ENCODE measurements at regions not wholly inside any gene's neighbourhood (a gene's known extent, or its start where the extent isn't known, plus 50 kb on each side); places are given as distances from the start of the nearest gene placed in this dataset.

- no peaks in the 10 kb centered on the region for H3K4me1 Mint-ChIP-seq
- peaks cover 12% of the 10 kb centered on the region for H3K27me3 Mint-ChIP-seq
- no peaks in the 10 kb centered on the region for H3K9me3 Mint-ChIP-seq
- CTCF ChIA-PET: interaction anchor here (0.9 to 2.4 kb wide), 4 partner anchors 173 to 179 kb away, joined by 3 to 10 read pairs (median 6); no protein-coding TSS in a partner anchor
- POLR2A ChIA-PET: no interaction called here
- TF ChIP-seq CTCF (IDR thresholded peaks at IDR 0.05): no peak
- intact Hi-C loops (cut with micrococcal nuclease): no loop called here
- ATAC-seq (ENCODE audit: low read depth): no peak
- DNase-seq: no peak
- no peak overlapping the region for H3K4me3 Mint-ChIP-seq
- no peaks in the 10 kb centered on the region for H3K36me3 Mint-ChIP-seq (ENCODE audit: low read depth)
- no peak overlapping the region for H3K27ac Mint-ChIP-seq
These were observed 168.5 kb downstream of the ACTL8 start for GRCh38 chr1:17923666-17924065.

GRCh38 chr1:17924578-17924977 is 169.4 kb downstream of the ACTL8 start:
- no peak overlapping the region for H3K4me3 Mint-ChIP-seq
- ATAC-seq (ENCODE audit: low read depth) (no peak), DNase-seq (no peak)
- TF ChIP-seq CTCF (IDR thresholded peaks at IDR 0.05): no peak
- intact Hi-C loops (cut with micrococcal nuclease): no loop called here
- peaks cover 12% of the 10 kb centered on the region for H3K27me3 Mint-ChIP-seq
- no peaks in the 10 kb centered on the region for H3K36me3 Mint-ChIP-seq (ENCODE audit: low read depth)
- H3K4me1 Mint-ChIP-seq: no peaks in the 10 kb centered on the region
- H3K27ac Mint-ChIP-seq: no peak overlapping the region
- POLR2A ChIA-PET: no interaction called here
- H3K9me3 Mint-ChIP-seq: no peaks in the 10 kb centered on the region
- CTCF ChIA-PET: interaction anchor here (2.4 kb wide), 1 partner anchor 176 kb away, joined by 10 read pairs; no protein-coding TSS in a partner anchor

DNA sequence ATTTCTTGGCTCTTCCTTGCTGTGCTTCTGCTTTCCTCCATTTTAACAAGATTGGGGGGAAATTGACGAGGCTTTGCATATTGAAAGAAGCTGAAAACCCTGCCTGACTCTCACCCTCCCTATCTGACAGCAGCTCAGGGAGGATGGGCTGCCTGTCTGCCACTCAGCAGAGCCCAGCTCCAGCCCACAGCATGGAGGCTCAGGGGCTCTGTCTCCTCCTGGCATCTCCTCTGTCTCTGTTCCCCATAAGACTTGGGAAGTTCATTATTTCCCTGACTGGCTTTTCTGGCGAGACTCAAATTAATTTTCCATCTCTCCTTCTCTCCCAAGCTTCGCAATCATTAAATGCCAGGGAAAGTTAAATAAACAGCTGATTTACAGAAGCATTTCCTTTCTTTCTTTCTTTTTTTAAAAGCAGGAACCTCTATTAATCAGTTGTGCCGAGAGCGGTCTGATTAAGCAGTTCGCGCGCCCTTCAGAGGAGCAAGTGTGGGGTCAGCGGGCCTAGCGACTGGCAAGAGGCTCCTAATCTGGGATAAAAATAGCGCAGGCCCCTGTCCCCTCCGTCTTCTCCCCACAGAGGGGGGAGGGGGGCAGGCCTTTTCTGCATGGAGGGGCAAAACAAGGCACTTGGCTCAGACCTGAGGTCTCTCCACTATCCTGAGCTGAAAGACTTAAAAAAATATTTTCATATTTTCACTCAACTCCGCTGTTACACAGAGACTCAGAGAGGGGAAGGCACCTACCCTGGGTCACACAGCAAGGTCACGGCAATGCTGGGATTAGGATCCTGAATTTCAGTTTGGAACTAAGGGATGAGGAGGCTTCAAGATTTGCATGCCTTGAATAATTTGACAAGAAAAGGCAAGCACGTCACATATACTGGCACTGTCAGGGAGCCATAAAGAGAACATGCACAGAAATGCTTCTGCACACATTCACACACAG is 170.4 kb downstream of the ACTL8 start:
- Mint-ChIP-seq H3K27me3 (peaks cover 16% of the 10 kb centered on the region), H3K9me3 (no peaks in the 10 kb centered on the region), H3K36me3 (ENCODE audit: low read depth) (no peaks in the 10 kb centered on the region), H3K4me3 (no peak overlapping the region), H3K27ac (no peak overlapping the region), H3K4me1 (no peaks in the 10 kb centered on the region)
- intact Hi-C loops (cut with micrococcal nuclease): no loop called here
- TF ChIP-seq CTCF (IDR thresholded peaks at IDR 0.05): no peak
- ATAC-seq (ENCODE audit: low read depth) (no peak), DNase-seq (no peak)
- ChIA-PET POLR2A (no interaction called here), CTCF (no interaction called here)

- H3K4me3 Mint-ChIP-seq: no peak overlapping the region
- H3K4me1 Mint-ChIP-seq: no peaks in the 10 kb centered on the region
- DNase-seq (no peak), ATAC-seq (ENCODE audit: low read depth) (no peak)
- POLR2A ChIA-PET: no interaction called here
- CTCF ChIA-PET: no interaction called here
- H3K36me3 Mint-ChIP-seq (ENCODE audit: low read depth): no peaks in the 10 kb centered on the region
- no peak for TF ChIP-seq CTCF (IDR thresholded peaks at IDR 0.05)
- intact Hi-C loops (cut with micrococcal nuclease): no loop called here
- peaks cover 14% of the 10 kb centered on the region for H3K27me3 Mint-ChIP-seq
- H3K27ac Mint-ChIP-seq: no peak overlapping the region
- no peaks in the 10 kb centered on the region for H3K9me3 Mint-ChIP-seq
These were observed 171.8 kb downstream of the ACTL8 start for GRCh38 chr1:17926906-17927305.

- intact Hi-C loops (cut with micrococcal nuclease): no loop called here
- no peak for TF ChIP-seq CTCF (IDR thresholded peaks at IDR 0.05)
- Mint-ChIP-seq H3K27me3 (peaks cover 14% of the 10 kb centered on the region), H3K4me3 (no peak overlapping the region), H3K36me3 (ENCODE audit: low read depth) (no peaks in the 10 kb centered on the region), H3K9me3 (peaks cover 5% of the 10 kb centered on the region), H3K4me1 (no peaks in the 10 kb centered on the region), H3K27ac (no peak overlapping the region)
- CTCF ChIA-PET: no interaction called here
- DNase-seq (no peak), ATAC-seq (ENCODE audit: low read depth) (no peak)
- POLR2A ChIA-PET: no interaction called here
These were observed 172.8 kb downstream of the ACTL8 start for GRCh38 chr1:17927952-17928351.
